ENCODE measurements at regions not wholly inside any gene's neighbourhood (a gene's known extent, or its start where the extent isn't known, plus 50 kb on each side); places are given as distances from the start of the nearest gene placed in this dataset.

GRCh38 chr6:139748353-139749146 is 374.1 kb upstream of the CITED2 start:
- Histone ChIP-seq H3K27me3 (ENCODE audit: control insufficient read depth, insufficient read depth, low read length) (no peaks in the 10 kb centered on the region), H3K27ac (ENCODE audit: low read length) (no peak overlapping the region), H3K9me3 (ENCODE audit: control insufficient read depth, insufficient read depth, low read length) (no peaks in the 10 kb centered on the region), H3K4me3 (ENCODE audit: low read length) (no peak overlapping the region), H3K4me1 (ENCODE audit: control insufficient read depth, insufficient read depth, low read length) (no peaks in the 10 kb centered on the region), H3K36me3 (ENCODE audit: control insufficient read depth, insufficient read depth, low read length) (no peaks in the 10 kb centered on the region; the same call in 1 of the 2 replicates)
- no CpG with 5 or more reads among the region's 5 CpGs for WGBS (ENCODE audit: insufficient coverage, insufficient read length)
- no peak for DNase-seq (ENCODE audit: low read depth, low spot score)

DNA sequence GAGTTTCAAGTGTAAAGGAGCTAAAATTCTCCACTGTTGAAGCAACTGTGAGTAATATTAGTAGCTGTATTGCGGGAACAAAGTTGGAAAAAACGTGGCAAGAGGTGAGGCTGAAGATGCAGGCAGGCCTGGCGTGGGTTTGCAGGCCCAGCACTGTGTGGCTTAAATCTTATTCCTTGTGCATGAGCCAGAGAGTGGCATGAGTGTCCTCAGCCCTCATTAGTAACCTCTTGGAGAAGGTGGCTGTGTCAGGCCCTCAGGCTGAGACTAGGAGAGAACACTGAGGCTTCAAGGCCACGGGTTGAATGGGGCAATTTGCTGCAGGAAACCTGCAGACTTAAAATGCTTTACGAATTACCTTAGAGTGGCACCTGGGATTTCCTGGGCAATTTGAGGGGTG is 372.7 kb upstream of the CITED2 start:
- WGBS (ENCODE audit: insufficient coverage, insufficient read length), result no CpG with 5 or more reads among the region's 5 CpGs

DNA sequence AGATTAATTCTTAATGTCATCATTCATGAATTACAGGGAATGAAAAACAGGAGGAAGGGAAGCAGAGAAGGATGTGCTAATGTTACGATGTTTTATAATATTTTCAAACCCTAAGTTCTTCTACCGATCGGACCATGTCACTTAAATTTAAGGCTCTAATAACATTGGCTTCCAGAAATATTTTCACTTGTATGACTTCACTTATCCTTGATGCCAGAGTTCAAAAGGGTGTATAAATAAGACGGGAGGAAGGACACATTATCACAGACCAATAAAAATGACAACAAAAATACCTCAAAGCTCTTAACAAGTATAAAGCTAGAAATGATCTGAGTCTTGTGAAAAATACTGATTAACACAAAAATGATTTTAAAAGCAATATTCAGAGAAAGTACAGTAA is 370.4 kb upstream of the CITED2 start:
- Histone ChIP-seq H3K4me1 (ENCODE audit: control insufficient read depth, insufficient read depth, low read length) (no peaks in the 10 kb centered on the region), H3K27ac (ENCODE audit: low read length) (no peak overlapping the region), H3K27me3 (ENCODE audit: control insufficient read depth, insufficient read depth, low read length) (no peaks in the 10 kb centered on the region), H3K36me3 (ENCODE audit: control insufficient read depth, insufficient read depth, low read length) (no peaks in the 10 kb centered on the region), H3K9me3 (ENCODE audit: control insufficient read depth, insufficient read depth, low read length) (no peaks in the 10 kb centered on the region), H3K4me3 (ENCODE audit: low read length) (no peak overlapping the region)
- WGBS (ENCODE audit: insufficient coverage, insufficient read length), result no CpG with 5 or more reads among the region's 4 CpGs
- no peak for DNase-seq (ENCODE audit: low read depth, low spot score)

More for the DNA sequence above, 372.7 kb upstream of the CITED2 start:
- Histone ChIP-seq H3K27ac (ENCODE audit: low read length) (no peak overlapping the region), H3K27me3 (ENCODE audit: control insufficient read depth, insufficient read depth, low read length) (no peaks in the 10 kb centered on the region), H3K4me1 (ENCODE audit: control insufficient read depth, insufficient read depth, low read length) (no peaks in the 10 kb centered on the region), H3K36me3 (ENCODE audit: control insufficient read depth, insufficient read depth, low read length) (no peaks in the 10 kb centered on the region; the same call in 1 of the 2 replicates), H3K4me3 (ENCODE audit: low read length) (no peak overlapping the region), H3K9me3 (ENCODE audit: control insufficient read depth, insufficient read depth, low read length) (no peaks in the 10 kb centered on the region)
- DNase-seq (ENCODE audit: low read depth, low spot score), result no peak

DNA sequence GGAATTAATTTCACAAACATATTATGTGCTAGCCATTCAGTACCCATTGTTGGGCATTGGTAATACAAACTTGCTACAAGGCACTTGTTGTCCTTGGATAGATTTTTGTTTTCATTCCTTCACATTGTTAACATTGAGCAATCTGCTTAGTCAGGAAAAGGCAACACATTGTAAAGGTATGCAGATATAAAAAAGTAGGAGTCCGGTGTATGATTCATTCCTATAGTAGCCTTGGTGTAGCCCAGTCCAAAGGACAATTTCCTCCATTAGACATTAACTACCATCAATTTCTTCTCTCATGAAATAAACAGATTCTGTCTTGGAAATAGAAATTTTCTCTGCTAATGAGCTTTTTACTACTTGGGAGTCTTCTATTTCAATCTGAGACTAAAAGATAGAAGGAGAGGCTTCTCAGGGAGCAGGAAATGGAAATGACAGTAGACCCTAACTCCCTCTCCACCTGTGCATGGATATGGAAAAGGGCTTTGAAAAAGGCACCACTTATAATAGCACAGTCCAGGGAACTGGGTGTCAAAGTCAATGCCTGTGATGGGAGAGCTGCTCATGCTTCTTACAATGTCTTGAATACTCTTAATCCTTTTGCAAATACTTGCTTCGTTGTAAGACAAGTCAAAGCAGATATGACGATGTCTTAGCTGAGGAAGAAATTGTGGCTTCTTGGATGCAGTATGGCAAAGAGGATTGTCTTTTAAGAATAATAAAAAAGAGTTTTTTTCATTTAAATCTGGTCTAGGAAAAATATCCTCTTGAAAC is 369.4 kb upstream of the CITED2 start:
- Histone ChIP-seq H3K4me1 (ENCODE audit: control insufficient read depth, insufficient read depth, low read length) (no peaks in the 10 kb centered on the region), H3K36me3 (ENCODE audit: control insufficient read depth, insufficient read depth, low read length) (no peaks in the 10 kb centered on the region), H3K9me3 (ENCODE audit: control insufficient read depth, insufficient read depth, low read length) (no peaks in the 10 kb centered on the region), H3K27me3 (ENCODE audit: control insufficient read depth, insufficient read depth, low read length) (no peaks in the 10 kb centered on the region), H3K27ac (ENCODE audit: low read length) (no peak overlapping the region), H3K4me3 (ENCODE audit: low read length) (no peak overlapping the region)
- no CpG with 5 or more reads among the region's 3 CpGs for WGBS (ENCODE audit: insufficient coverage, insufficient read length)
- no peak for DNase-seq (ENCODE audit: low read depth, low spot score)

DNA sequence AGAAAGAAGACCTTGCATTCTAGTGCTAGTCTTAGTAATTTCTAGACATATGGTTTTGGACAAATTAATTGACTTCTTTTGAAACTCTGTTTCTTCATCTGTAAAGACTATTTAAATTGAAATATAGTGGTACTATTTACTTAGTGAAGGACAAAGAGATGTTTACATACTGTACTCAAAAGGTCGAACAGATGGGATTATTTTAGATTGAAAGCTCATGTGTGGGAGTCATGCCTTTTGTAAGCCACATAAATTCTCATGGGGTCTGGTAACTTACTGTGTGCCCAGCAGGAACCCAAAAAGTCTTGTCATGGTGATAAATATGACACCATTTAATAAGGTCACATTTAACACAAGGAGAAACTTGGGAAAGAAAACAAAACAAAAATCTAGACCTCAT is 368.2 kb upstream of the CITED2 start:
- WGBS (ENCODE audit: insufficient coverage, insufficient read length), result no CpG with 5 or more reads among the region's 1 CpG
- no peak for DNase-seq (ENCODE audit: low read depth, low spot score)
- Histone ChIP-seq H3K9me3 (ENCODE audit: control insufficient read depth, insufficient read depth, low read length) (no peaks in the 10 kb centered on the region), H3K4me3 (ENCODE audit: low read length) (no peak overlapping the region), H3K4me1 (ENCODE audit: control insufficient read depth, insufficient read depth, low read length) (no peaks in the 10 kb centered on the region), H3K27ac (ENCODE audit: low read length) (no peak overlapping the region), H3K36me3 (ENCODE audit: control insufficient read depth, insufficient read depth, low read length) (no peaks in the 10 kb centered on the region), H3K27me3 (ENCODE audit: control insufficient read depth, insufficient read depth, low read length) (no peaks in the 10 kb centered on the region)

DNA sequence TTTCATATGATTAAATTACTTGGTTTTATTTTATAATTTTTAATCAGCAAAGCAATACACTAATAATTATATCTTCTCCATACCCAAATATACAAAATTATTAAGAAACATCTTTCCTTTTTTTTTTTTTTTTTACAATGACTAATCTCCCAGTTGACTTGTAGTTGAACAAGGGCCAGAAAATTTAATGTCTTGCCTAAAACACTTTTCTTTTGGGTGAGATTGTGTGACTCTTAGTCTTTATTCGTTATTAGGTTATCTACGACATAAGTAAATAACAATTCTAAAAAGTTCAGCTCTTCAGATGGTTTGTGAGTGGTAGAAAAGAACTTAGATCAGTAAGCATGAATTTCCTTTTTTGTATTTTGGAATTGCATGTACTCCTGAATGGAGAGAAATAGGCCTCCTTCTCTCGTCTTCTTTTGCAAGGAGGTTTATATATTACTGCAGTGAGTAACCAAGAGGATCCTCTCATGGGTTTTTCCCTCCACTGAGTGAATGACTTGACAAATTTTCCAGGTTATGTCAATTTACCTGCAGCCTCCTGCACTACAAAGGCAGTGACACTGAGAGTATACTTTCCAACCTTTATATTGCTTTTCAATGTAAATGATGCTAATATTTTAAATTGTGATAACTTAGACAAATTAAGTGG is 364.5 kb upstream of the CITED2 start:
- H3K27me3 ChIP-seq (ENCODE audit: control insufficient read depth, insufficient read depth, low read length), result no peaks in the 10 kb centered on the region
- no peaks in the 10 kb centered on the region for H3K9me3 ChIP-seq (ENCODE audit: control insufficient read depth, insufficient read depth, low read length)
- H3K27ac ChIP-seq (ENCODE audit: low read length), result no peak overlapping the region
- H3K4me3 ChIP-seq (ENCODE audit: low read length), result no peak overlapping the region
- H3K36me3 ChIP-seq (ENCODE audit: control insufficient read depth, insufficient read depth, low read length), result no peaks in the 10 kb centered on the region
- H3K4me1 ChIP-seq (ENCODE audit: control insufficient read depth, insufficient read depth, low read length), result no peaks in the 10 kb centered on the region
- no peak for DNase-seq (ENCODE audit: low read depth, low spot score)
- WGBS (ENCODE audit: insufficient coverage, insufficient read length), result no CpG with 5 or more reads among the region's 3 CpGs

DNA sequence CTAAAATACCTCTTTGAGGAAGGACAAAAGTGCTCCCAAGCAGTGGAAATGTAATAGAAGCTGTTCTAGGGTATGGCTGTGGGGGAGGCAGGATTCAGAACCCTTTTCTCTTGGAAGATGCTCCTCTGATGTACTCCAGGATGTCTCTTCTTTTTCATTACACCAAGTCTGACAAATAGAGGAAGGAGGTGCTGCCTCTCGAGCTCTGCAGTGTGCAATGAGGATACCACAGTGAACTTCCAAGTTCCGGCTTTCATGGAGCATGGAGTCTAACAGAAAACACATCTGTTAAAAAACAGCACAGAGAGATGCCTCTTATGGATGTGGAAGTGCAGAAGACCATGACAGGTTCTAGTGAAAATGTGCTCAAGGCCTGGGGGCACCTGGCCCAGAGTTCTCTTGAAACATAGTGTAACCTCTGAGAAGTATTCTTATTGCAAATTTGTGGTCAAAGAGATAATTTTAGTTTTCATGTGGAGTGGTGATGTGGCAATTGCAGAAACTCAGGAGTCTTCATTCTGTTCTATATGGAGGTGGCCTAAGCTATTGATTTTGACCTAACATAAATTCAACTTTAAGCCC is 362.0 kb upstream of the CITED2 start:
- Histone ChIP-seq H3K4me3 (ENCODE audit: low read length) (no peak overlapping the region), H3K9me3 (ENCODE audit: control insufficient read depth, insufficient read depth, low read length) (no peaks in the 10 kb centered on the region), H3K27me3 (ENCODE audit: control insufficient read depth, insufficient read depth, low read length) (no peaks in the 10 kb centered on the region), H3K4me1 (ENCODE audit: control insufficient read depth, insufficient read depth, low read length) (no peaks in the 10 kb centered on the region), H3K36me3 (ENCODE audit: control insufficient read depth, insufficient read depth, low read length) (no peaks in the 10 kb centered on the region), H3K27ac (ENCODE audit: low read length) (no peak overlapping the region)
- WGBS (ENCODE audit: insufficient coverage, insufficient read length), result no CpG with 5 or more reads among the region's 2 CpGs
- no peak for DNase-seq (ENCODE audit: low read depth, low spot score)

GRCh38 chr6:139732451-139732850 is 358.0 kb upstream of the CITED2 start:
- Histone ChIP-seq H3K9me3 (ENCODE audit: control insufficient read depth, insufficient read depth, low read length) (no peaks in the 10 kb centered on the region), H3K4me3 (ENCODE audit: low read length) (no peak overlapping the region), H3K27ac (ENCODE audit: low read length) (no peak overlapping the region), H3K4me1 (ENCODE audit: control insufficient read depth, insufficient read depth, low read length) (no peaks in the 10 kb centered on the region), H3K36me3 (ENCODE audit: control insufficient read depth, insufficient read depth, low read length) (no peaks in the 10 kb centered on the region), H3K27me3 (ENCODE audit: control insufficient read depth, insufficient read depth, low read length) (no peaks in the 10 kb centered on the region)
- no peak for DNase-seq (ENCODE audit: low read depth, low spot score)
- no CpG with 5 or more reads among the region's 3 CpGs for WGBS (ENCODE audit: insufficient coverage, insufficient read length)

- DNase-seq (ENCODE audit: low read depth, low spot score), result no peak
- H3K27ac ChIP-seq (ENCODE audit: low read length), result no peak overlapping the region
- no peaks in the 10 kb centered on the region for H3K9me3 ChIP-seq (ENCODE audit: control insufficient read depth, insufficient read depth, low read length)
- H3K4me1 ChIP-seq (ENCODE audit: control insufficient read depth, insufficient read depth, low read length), result no peaks in the 10 kb centered on the region
- H3K36me3 ChIP-seq (ENCODE audit: control insufficient read depth, insufficient read depth, low read length), result no peaks in the 10 kb centered on the region
- WGBS (ENCODE audit: insufficient coverage, insufficient read length), result no CpG with 5 or more reads among the region's 2 CpGs
- H3K27me3 ChIP-seq (ENCODE audit: control insufficient read depth, insufficient read depth, low read length), result no peaks in the 10 kb centered on the region
- no peak overlapping the region for H3K4me3 ChIP-seq (ENCODE audit: low read length)
Measured at GRCh38 chr6:139730340-139730974, 356.0 kb upstream of the CITED2 start.

GRCh38 chr6:139728876-139729427 is 354.5 kb upstream of the CITED2 start:
- H3K4me1 ChIP-seq (ENCODE audit: control insufficient read depth, insufficient read depth, low read length), result no peaks in the 10 kb centered on the region
- H3K36me3 ChIP-seq (ENCODE audit: control insufficient read depth, insufficient read depth, low read length), result no peaks in the 10 kb centered on the region
- no peak overlapping the region for H3K4me3 ChIP-seq (ENCODE audit: low read length)
- no peaks in the 10 kb centered on the region for H3K9me3 ChIP-seq (ENCODE audit: control insufficient read depth, insufficient read depth, low read length)
- H3K27ac ChIP-seq (ENCODE audit: low read length), result no peak overlapping the region
- no peaks in the 10 kb centered on the region for H3K27me3 ChIP-seq (ENCODE audit: control insufficient read depth, insufficient read depth, low read length)
- no CpG with 5 or more reads among the region's 5 CpGs for WGBS (ENCODE audit: insufficient coverage, insufficient read length)
- no peak for DNase-seq (ENCODE audit: low read depth, low spot score)

All from iPS DF 6.9 (cell line).